WTC11 (cell line): ENCODE measurements at regions not wholly inside any gene's neighbourhood (a gene's known extent, or its start where the extent isn't known, plus 50 kb on each side); places are given as distances from the start of the nearest gene placed in this dataset.

Experiments used
- ATAC-seq: fragments of 200-7000 bp; cut with Tn5 transposase; 2 replicates; pipeline ENCODE4 v1.10.0; 2021; ENCODE audit warnings: mild to moderate bottlenecking, moderate library complexity
- CTCF ChIA-PET: fragments of 300-600 bp; sonication (Branson Sonifier 250); formaldehyde crosslinking; loops from one replicate; lab custom pipeline; 2021; ENCODE audit warnings: antibody characterized with exemption; lab: Charles Lee
- POLR2A ChIA-PET: fragments of 350-600 bp; sonication (Branson Sonifier 250); formaldehyde crosslinking; loops from one replicate; lab custom pipeline; 2021; ENCODE audit warnings: antibody characterized with exemption; lab: Charles Lee
- DNase-seq: peaks from one replicate; pipeline ENCODE4 v3.0.0; 2021; ENCODE audit warnings: low spot score
- H3K27ac Mint-ChIP-seq: 2 replicates; pipeline ENCODE4 v1.8.0; 2021; ENCODE audit warnings: mixed read lengths
- H3K27me3 Mint-ChIP-seq: 2 replicates; pipeline ENCODE4 v1.8.0; 2021; ENCODE audit warnings: low read depth, mild to moderate bottlenecking, moderate library complexity, mixed read lengths
- H3K36me3 Mint-ChIP-seq: 2 replicates; pipeline ENCODE4 v1.8.0; 2021; ENCODE audit warnings: mixed read lengths
- H3K4me1 Mint-ChIP-seq: 2 replicates; pipeline ENCODE4 v1.8.0; 2022; ENCODE audit warnings: mixed read lengths
- H3K4me3 Mint-ChIP-seq: 2 replicates; pipeline ENCODE4 v1.8.0; 2021; ENCODE audit warnings: mild to moderate bottlenecking, moderate library complexity, mixed read lengths
- H3K9me3 Mint-ChIP-seq: 2 replicates; pipeline ENCODE4 v1.8.0; 2021; ENCODE audit warnings: mixed read lengths
- CBFB ChIP-seq: sonication (generic); formaldehyde crosslinking; IDR thresholded peaks from 2 replicates; pipeline ENCODE4 v1.8.1; 2022; ENCODE audit warnings: mild to moderate bottlenecking, low read depth, missing genetic modification reagents
- CREB1 ChIP-seq: sonication (generic); formaldehyde crosslinking; IDR thresholded peaks from 2 replicates; pipeline ENCODE4 v1.8.0; 2023; ENCODE audit warnings: mild to moderate bottlenecking, missing genetic modification reagents
- EMX1 ChIP-seq: fragments of 250-450 bp; sonication (Bioruptor Pico); IDR thresholded peaks from 2 replicates; pipeline ENCODE4 v1.8.0; 2021; ENCODE audit warnings: mild to moderate bottlenecking
- FOXP1 ChIP-seq: sonication (generic); formaldehyde crosslinking; IDR thresholded peaks from 2 replicates; pipeline ENCODE4 v1.8.0; 2022; ENCODE audit warnings: missing genetic modification reagents, mild to moderate bottlenecking, moderate library complexity, borderline replicate concordance
- GABPB1 ChIP-seq: sonication (generic); formaldehyde crosslinking; IDR thresholded peaks from 2 replicates; pipeline ENCODE4 v1.8.1; 2023; ENCODE audit warnings: mild to moderate bottlenecking, missing genetic modification reagents
- HMGXB4 ChIP-seq: sonication (generic); formaldehyde crosslinking; IDR thresholded peaks from 2 replicates; pipeline ENCODE4 v1.8.1; 2023; ENCODE audit warnings: mild to moderate bottlenecking, moderate library complexity, missing genetic modification reagents
- IRF2 ChIP-seq: sonication (generic); formaldehyde crosslinking; IDR thresholded peaks from 2 replicates; pipeline ENCODE4 v1.8.0; 2022; ENCODE audit warnings: low read depth, missing genetic modification reagents, borderline replicate concordance
- JUN ChIP-seq: sonication (generic); formaldehyde crosslinking; IDR thresholded peaks from 2 replicates; pipeline ENCODE4 v1.8.0; 2023; ENCODE audit warnings: mild to moderate bottlenecking, missing genetic modification reagents
- RELA ChIP-seq: sonication (generic); formaldehyde crosslinking; IDR thresholded peaks from 2 replicates; pipeline ENCODE4 v1.8.1; 2022; ENCODE audit warnings: missing genetic modification reagents, mild to moderate bottlenecking, borderline replicate concordance
- SMAD4 ChIP-seq: sonication (generic); formaldehyde crosslinking; IDR thresholded peaks from 2 replicates; pipeline ENCODE4 v1.8.0; 2022; ENCODE audit warnings: mild to moderate bottlenecking, missing genetic modification reagents
- SOX15 ChIP-seq: fragments of 250-450 bp; sonication (Bioruptor Pico); IDR thresholded peaks from 2 replicates; pipeline ENCODE4 v1.9.0; 2021; ENCODE audit warnings: mild to moderate bottlenecking
- SP1 ChIP-seq: sonication (generic); formaldehyde crosslinking; conservative IDR thresholded peaks from 2 replicates; pipeline ENCODE4 v1.8.1; 2022; ENCODE audit warnings: missing genetic modification reagents
- TEAD1 ChIP-seq: sonication (generic); formaldehyde crosslinking; IDR thresholded peaks from 2 replicates; pipeline ENCODE4 v1.8.0; 2022; ENCODE audit warnings: mild to moderate bottlenecking, missing genetic modification reagents
- TEAD4 ChIP-seq: sonication (generic); formaldehyde crosslinking; IDR thresholded peaks from 2 replicates; pipeline ENCODE4 v1.8.0; 2022; ENCODE audit warnings: mild to moderate bottlenecking, missing genetic modification reagents
- ZBTB21 ChIP-seq: sonication (generic); formaldehyde crosslinking; IDR thresholded peaks from 2 replicates; pipeline ENCODE4 v1.8.1; 2023; ENCODE audit warnings: mild to moderate bottlenecking, missing genetic modification reagents, borderline replicate concordance
- ZNF121 ChIP-seq: sonication (generic); formaldehyde crosslinking; IDR thresholded peaks from 2 replicates; pipeline ENCODE4 v1.8.0; 2023; ENCODE audit warnings: missing genetic modification reagents
- ZNF138 ChIP-seq: sonication (generic); formaldehyde crosslinking; conservative IDR thresholded peaks from 2 replicates; pipeline ENCODE4 v1.8.1; 2022; ENCODE audit warnings: mild to moderate bottlenecking, moderate library complexity, missing genetic modification reagents
- ZNF425 ChIP-seq: fragments of 250-450 bp; sonication (Bioruptor Pico); conservative IDR thresholded peaks from 2 replicates; pipeline ENCODE4 v1.9.0; 2021; ENCODE audit warnings: mild to moderate bottlenecking
- ZNF532 ChIP-seq: fragments of 250-450 bp; sonication (Bioruptor Pico); IDR thresholded peaks from 2 replicates; pipeline ENCODE4 v1.9.0; 2021; ENCODE audit warnings: mild to moderate bottlenecking, borderline replicate concordance
- TF ChIP-seq, protein P1 (sequence below): sonication (generic); formaldehyde crosslinking; IDR thresholded peaks from 2 replicates; pipeline ENCODE4 v1.8.0; 2022; ENCODE audit warnings: mild to moderate bottlenecking, missing genetic modification reagents
- TF ChIP-seq, protein P2 (sequence below): sonication (generic); formaldehyde crosslinking; IDR thresholded peaks from 2 replicates; pipeline ENCODE4 v1.8.1; 2023; ENCODE audit warnings: mild to moderate bottlenecking, missing genetic modification reagents

- no peak for TF ChIP-seq HMGXB4 (CRISPR knock-in tag)
- TF ChIP-seq RELA, result no peak
- TF ChIP-seq SP1 (CRISPR knock-in tag), result no peak
- TF ChIP-seq ZNF425 (CRISPR knock-in tag), result no peak
- TF ChIP-seq FOXP1, result no peak
- TF ChIP-seq, protein P1, sequence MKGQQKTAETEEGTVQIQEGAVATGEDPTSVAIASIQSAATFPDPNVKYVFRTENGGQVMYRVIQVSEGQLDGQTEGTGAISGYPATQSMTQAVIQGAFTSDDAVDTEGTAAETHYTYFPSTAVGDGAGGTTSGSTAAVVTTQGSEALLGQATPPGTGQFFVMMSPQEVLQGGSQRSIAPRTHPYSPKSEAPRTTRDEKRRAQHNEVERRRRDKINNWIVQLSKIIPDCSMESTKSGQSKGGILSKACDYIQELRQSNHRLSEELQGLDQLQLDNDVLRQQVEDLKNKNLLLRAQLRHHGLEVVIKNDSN (CRISPR knock-in tag), result no peak
- TF ChIP-seq GABPB1, result no peak
- TF ChIP-seq, protein P2, sequence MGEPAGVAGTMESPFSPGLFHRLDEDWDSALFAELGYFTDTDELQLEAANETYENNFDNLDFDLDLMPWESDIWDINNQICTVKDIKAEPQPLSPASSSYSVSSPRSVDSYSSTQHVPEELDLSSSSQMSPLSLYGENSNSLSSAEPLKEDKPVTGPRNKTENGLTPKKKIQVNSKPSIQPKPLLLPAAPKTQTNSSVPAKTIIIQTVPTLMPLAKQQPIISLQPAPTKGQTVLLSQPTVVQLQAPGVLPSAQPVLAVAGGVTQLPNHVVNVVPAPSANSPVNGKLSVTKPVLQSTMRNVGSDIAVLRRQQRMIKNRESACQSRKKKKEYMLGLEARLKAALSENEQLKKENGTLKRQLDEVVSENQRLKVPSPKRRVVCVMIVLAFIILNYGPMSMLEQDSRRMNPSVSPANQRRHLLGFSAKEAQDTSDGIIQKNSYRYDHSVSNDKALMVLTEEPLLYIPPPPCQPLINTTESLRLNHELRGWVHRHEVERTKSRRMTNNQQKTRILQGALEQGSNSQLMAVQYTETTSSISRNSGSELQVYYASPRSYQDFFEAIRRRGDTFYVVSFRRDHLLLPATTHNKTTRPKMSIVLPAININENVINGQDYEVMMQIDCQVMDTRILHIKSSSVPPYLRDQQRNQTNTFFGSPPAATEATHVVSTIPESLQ, result no peak
- TF ChIP-seq ZNF138, result no peak
Measured at GRCh38 chr1:222956601-222957000, 141.8 kb downstream of the DISP1 start (continued).

- ATAC-seq (no peak), DNase-seq (no peak)
- H3K27ac Mint-ChIP-seq, result no peak overlapping the region
- TF ChIP-seq EMX1 (CRISPR knock-in tag), result no peak
- no peak for TF ChIP-seq IRF2 (CRISPR knock-in tag)
- no peak for TF ChIP-seq FOXP1
- TF ChIP-seq CREB1 (CRISPR knock-in tag), result no peak
- TF ChIP-seq ZBTB21 (CRISPR knock-in tag), result no peak
- no peak for TF ChIP-seq SMAD4 (CRISPR knock-in tag)
- TF ChIP-seq SOX15 (CRISPR knock-in tag), result no peak
- no peak for TF ChIP-seq CBFB (CRISPR knock-in tag)
- TF ChIP-seq TEAD1, result no peak
- TF ChIP-seq ZNF121 (CRISPR knock-in tag), result no peak
- no peak for TF ChIP-seq ZNF532 (CRISPR knock-in tag)
- no peak for TF ChIP-seq ZNF425 (CRISPR knock-in tag)
- TF ChIP-seq TEAD4 (CRISPR knock-in tag), result no peak
- no peak for TF ChIP-seq JUN (CRISPR knock-in tag)
- peaks cover 3% of the 10 kb centered on the region; the same call in 1 of the 2 replicates for H3K27me3 Mint-ChIP-seq
- no peaks in the 10 kb centered on the region for H3K36me3 Mint-ChIP-seq
- H3K4me1 Mint-ChIP-seq, result no peaks in the 10 kb centered on the region
- H3K9me3 Mint-ChIP-seq, result no peaks in the 10 kb centered on the region
- H3K4me3 Mint-ChIP-seq, result no peak overlapping the region
- ChIA-PET POLR2A (no interaction called here), CTCF (no interaction called here)
Measured at GRCh38 chr1:222967466-222968240, 152.8 kb downstream of the DISP1 start.
